ENCODE measurements at regions not wholly inside any gene's neighbourhood (a gene's known extent, or its start where the extent isn't known, plus 50 kb on each side); places are given as distances from the start of the nearest gene placed in this dataset.
A peak's percentile ranks its signal among the peaks of the same experiment; 100 is the strongest.

- POLR2A ChIA-PET: no interaction called here
- Mint-ChIP-seq H3K27ac (no peak overlapping the region), H3K27me3 (no peaks in the 10 kb centered on the region), H3K4me1 (peaks cover 19% of the 10 kb centered on the region), H3K36me3 (ENCODE audit: low read depth) (peaks cover 2% of the 10 kb centered on the region), H3K9me3 (no peaks in the 10 kb centered on the region), H3K4me3 (no peak overlapping the region)
- CTCF ChIA-PET: interaction anchor here (1.1 to 1.5 kb wide), 2 partner anchors 16 to 29 kb away, joined by 3 to 5 read pairs; no protein-coding TSS in a partner anchor
- no peak for DNase-seq
These were observed 59.8 kb upstream of the KDM7A start for GRCh38 chr7:140236626-140237025.

DNA sequence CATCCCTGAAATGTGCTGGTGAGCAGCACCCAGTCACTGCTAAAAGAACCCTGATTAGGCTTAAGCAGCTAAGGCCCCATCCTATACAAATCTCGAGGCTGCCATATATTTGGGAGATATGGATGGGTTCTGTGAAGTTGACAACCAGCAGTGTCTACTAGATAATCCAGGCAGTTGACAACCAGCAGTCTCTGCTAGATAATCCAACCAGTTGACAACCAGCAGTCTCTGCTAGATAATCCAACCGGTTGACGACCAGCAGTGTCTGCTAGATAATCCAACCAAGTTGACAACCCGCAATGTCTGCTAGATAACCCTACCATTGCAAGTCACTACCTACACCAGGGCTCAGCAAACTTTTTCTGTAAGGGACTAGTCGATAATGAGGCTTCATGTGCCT lies 58.3 kb upstream of the KDM7A start:
- H3K36me3 Mint-ChIP-seq (ENCODE audit: low read depth): peaks cover 2% of the 10 kb centered on the region
- H3K4me1 Mint-ChIP-seq: peaks cover 26% of the 10 kb centered on the region
- ChIA-PET POLR2A (no interaction called here), CTCF (interaction anchor here (1.5 kb wide), 1 partner anchor 32 kb away, joined by 3 read pairs; no protein-coding TSS in a partner anchor)
- H3K27ac Mint-ChIP-seq: peak overlapping the region; percentile 22
- no peaks in the 10 kb centered on the region for H3K27me3 Mint-ChIP-seq
- no peak overlapping the region for H3K4me3 Mint-ChIP-seq
- H3K9me3 Mint-ChIP-seq: no peaks in the 10 kb centered on the region
- DNase-seq: no peak

- no peak for DNase-seq
- Mint-ChIP-seq H3K4me1 (peaks cover 36% of the 10 kb centered on the region), H3K9me3 (no peaks in the 10 kb centered on the region), H3K4me3 (no peak overlapping the region), H3K36me3 (ENCODE audit: low read depth) (peaks cover 2% of the 10 kb centered on the region), H3K27ac (no peak overlapping the region), H3K27me3 (no peaks in the 10 kb centered on the region)
- CTCF ChIA-PET: interaction anchor here (0.6 kb wide), 1 partner anchor 217 kb away, joined by 3 read pairs; no protein-coding TSS in a partner anchor
- POLR2A ChIA-PET: no interaction called here
These were observed 56.5 kb upstream of the KDM7A start for GRCh38 chr7:140232957-140233917.

- Mint-ChIP-seq H3K4me3 (peak overlapping the region; percentile 89), H3K4me1 (peaks cover 40% of the 10 kb centered on the region), H3K27ac (peak overlapping the region; percentile 98), H3K27me3 (no peaks in the 10 kb centered on the region), H3K36me3 (ENCODE audit: low read depth) (peaks cover 2% of the 10 kb centered on the region), H3K9me3 (no peaks in the 10 kb centered on the region)
- peak; percentile 42 for DNase-seq
- ChIA-PET CTCF (interaction anchor here (0.9 to 1.6 kb wide), 2 partner anchors 16 to 21 kb away, joined by 3 read pairs; no protein-coding TSS in a partner anchor), POLR2A (interaction anchor here (3.1 kb wide), 1 partner anchor 56 kb away, joined by 13 read pairs; the partner anchor contains the start of gene KDM7A)
These were observed 55.1 kb upstream of the KDM7A start for GRCh38 chr7:140231771-140232491.

DNA sequence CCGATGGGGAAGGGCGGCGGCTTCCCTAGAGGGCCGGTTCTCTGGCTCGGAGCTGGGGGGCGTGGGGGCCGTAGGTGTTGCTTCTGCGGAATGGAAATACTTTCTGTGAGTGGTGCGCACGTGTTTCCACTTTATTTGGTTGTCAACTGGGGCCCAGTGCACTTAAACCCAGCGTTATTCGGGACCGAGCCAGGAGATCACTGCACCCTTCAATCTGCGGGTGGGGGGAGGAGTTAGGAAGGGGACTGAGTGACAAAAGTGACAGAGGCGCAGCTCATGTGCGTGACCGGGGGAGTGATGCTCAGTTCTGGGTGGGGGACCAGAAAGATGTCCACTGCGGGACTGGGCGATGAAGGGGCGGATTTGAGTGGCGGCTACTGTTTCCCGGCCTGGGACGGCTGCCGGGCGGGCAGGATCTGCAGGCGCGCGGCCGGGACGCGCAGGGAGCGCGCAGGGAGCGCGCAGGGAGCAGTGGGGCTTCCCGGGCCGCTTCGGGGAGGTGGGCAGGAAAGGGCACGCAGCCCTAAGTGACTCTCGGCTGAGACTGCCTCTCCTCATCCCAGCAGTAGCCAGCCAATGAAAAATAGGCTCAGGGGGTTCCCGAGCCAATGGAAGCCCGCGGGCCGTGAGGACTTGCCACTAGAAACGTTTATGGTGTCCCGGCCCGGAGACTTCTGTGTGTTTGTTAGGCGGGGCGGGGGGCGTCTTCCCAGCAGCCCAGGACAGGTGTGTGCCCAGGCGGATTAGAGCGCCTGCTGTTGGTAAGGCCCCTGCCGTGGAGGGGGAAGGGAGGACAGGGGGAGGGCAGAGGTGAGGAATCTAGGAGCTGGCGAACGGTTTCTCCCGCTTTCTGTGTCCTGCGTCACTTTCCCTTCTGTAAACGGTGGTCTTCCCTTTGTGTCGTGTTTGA lies 54.3 kb upstream of the KDM7A start:
- ChIA-PET POLR2A (interaction anchor here (3.1 kb wide), 1 partner anchor 55 kb away, joined by 13 read pairs; the partner anchor contains the start of gene KDM7A), CTCF (interaction anchor here (0.7 to 2.2 kb wide), 4 partner anchors 10 to 39 kb away, joined by 3 to 6 read pairs (median 4); no protein-coding TSS in a partner anchor)
- Mint-ChIP-seq H3K36me3 (ENCODE audit: low read depth) (peaks cover 2% of the 10 kb centered on the region), H3K4me3 (peak overlapping the region; percentile 89), H3K9me3 (no peaks in the 10 kb centered on the region), H3K4me1 (peaks cover 46% of the 10 kb centered on the region), H3K27me3 (no peaks in the 10 kb centered on the region), H3K27ac (peak overlapping the region; percentile 98)
- DNase-seq: peak; percentile 61

DNA sequence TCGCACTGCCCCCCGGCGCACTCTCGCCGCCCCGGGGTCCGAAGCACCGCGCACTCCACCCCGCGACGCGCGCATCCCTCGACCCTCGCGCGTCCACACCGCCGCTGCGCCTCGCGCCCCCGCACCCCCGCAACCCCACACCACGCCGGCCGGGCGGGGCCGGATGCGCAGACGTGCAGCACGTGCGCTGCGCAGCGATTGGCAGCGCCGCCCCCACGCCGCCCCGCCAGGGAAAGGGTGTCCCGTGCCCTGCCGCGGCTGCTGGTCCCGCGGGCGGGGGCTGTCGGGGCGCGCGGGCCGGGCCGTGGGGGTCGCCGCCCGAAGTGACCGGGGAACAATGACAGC lies 53.7 kb upstream of the KDM7A start:
- H3K27ac Mint-ChIP-seq: peak overlapping the region; percentile 98
- H3K4me1 Mint-ChIP-seq: peaks cover 52% of the 10 kb centered on the region
- no peaks in the 10 kb centered on the region for H3K27me3 Mint-ChIP-seq

GRCh38 chr7:140229591-140230515 lies 53.1 kb upstream of the KDM7A start:
- peak overlapping the region; percentile 98 for H3K27ac Mint-ChIP-seq
- no peaks in the 10 kb centered on the region for H3K9me3 Mint-ChIP-seq
- H3K4me1 Mint-ChIP-seq: peaks cover 56% of the 10 kb centered on the region
- H3K4me3 Mint-ChIP-seq: peak overlapping the region; percentile 89
- CTCF ChIA-PET: interaction anchor here (0.7 to 2.2 kb wide), 6 partner anchors 9 to 53 kb away, joined by 3 to 6 read pairs (median 5); partner anchors contain the start of gene KDM7A
- peak; percentile 80 for DNase-seq
- no peaks in the 10 kb centered on the region for H3K27me3 Mint-ChIP-seq
- POLR2A ChIA-PET: interaction anchor here (0.6 to 3.1 kb wide), 3 partner anchors 20 to 53 kb away, joined by 3 to 13 read pairs (median 3); partner anchors contain the start of gene KDM7A
- peaks cover 2% of the 10 kb centered on the region for H3K36me3 Mint-ChIP-seq (ENCODE audit: low read depth)

More for the DNA sequence above, 53.7 kb upstream of the KDM7A start:
- POLR2A ChIA-PET: interaction anchor here (3.1 kb wide), 1 partner anchor 54 kb away, joined by 13 read pairs; the partner anchor contains the start of gene KDM7A
- H3K4me3 Mint-ChIP-seq: peak overlapping the region; percentile 89
- H3K36me3 Mint-ChIP-seq (ENCODE audit: low read depth): peaks cover 2% of the 10 kb centered on the region
- H3K9me3 Mint-ChIP-seq: no peaks in the 10 kb centered on the region
- CTCF ChIA-PET: interaction anchor here (0.7 to 2.2 kb wide), 4 partner anchors 9 to 38 kb away, joined by 3 to 6 read pairs (median 4); no protein-coding TSS in a partner anchor
- DNase-seq: peak; percentile 81

- Mint-ChIP-seq H3K4me3 (peak overlapping the region; percentile 89), H3K27ac (peak overlapping the region; percentile 98), H3K27me3 (no peaks in the 10 kb centered on the region), H3K9me3 (no peaks in the 10 kb centered on the region), H3K4me1 (peaks cover 61% of the 10 kb centered on the region), H3K36me3 (ENCODE audit: low read depth) (peaks cover 2% of the 10 kb centered on the region)
- DNase-seq: peak; percentile 23
- CTCF ChIA-PET: interaction anchor here (1.0 to 2.2 kb wide), 3 partner anchors 8 to 25 kb away, joined by 3 to 5 read pairs (median 5); no protein-coding TSS in a partner anchor
- POLR2A ChIA-PET: interaction anchor here (0.6 to 3.1 kb wide), 3 partner anchors 19 to 53 kb away, joined by 3 to 13 read pairs (median 3); partner anchors contain the start of gene KDM7A
These were observed 52.3 kb upstream of the KDM7A start for GRCh38 chr7:140229101-140229525.
